Peyer's patch (tissue), 4 donors: ENCODE measurements at regions not wholly inside any gene's neighbourhood (a gene's known extent, or its start where the extent isn't known, plus 50 kb on each side); places are given as distances from the start of the nearest gene placed in this dataset.

Experiments
- POLR2A ChIP-seq, 2 donors: fragments of 450-650 bp; IDR thresholded peaks; one replicate each; pipeline ENCODE4 v1.5.1; 2017; ENCODE audit warnings: antibody characterized with exemption in 2 of 2, mild to moderate bottlenecking in 2 of 2, moderate library complexity in 2 of 2
- TF ChIP-seq, protein P1 (sequence below), 6 experiments: fragments of 450-650 bp in 4 of 6; fragments of 200-600 bp in 2 of 6; sonication (generic) in 1 of 6; IDR thresholded peaks; one replicate each; pipeline ENCODE4 v1.5.1; 2017 to 2019; ENCODE audit warnings: antibody characterized with exemption in 6 of 6, mild to moderate bottlenecking in 3 of 6, moderate library complexity in 1 of 6

DNA sequence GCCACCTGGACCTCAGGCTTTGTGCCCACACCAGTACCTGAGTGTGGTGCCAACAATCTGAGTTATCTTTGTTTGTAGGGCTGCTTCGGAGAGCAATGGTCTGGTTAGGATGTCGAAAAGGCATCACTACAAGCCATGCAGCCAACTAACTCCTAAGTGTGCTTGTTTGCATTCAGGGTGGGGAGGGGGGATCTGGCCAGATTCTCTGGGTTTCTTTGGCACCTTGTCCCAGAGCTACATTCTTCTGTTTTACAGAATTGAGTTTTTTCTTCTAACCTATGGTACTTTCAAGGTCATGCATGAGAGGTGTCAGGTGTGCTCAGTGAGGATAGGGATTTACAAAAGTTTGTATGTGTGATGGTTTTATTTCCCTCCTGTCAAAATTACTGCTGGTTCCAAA lies 391.4 kb upstream of the RARB start:
- TF ChIP-seq, protein P1, sequence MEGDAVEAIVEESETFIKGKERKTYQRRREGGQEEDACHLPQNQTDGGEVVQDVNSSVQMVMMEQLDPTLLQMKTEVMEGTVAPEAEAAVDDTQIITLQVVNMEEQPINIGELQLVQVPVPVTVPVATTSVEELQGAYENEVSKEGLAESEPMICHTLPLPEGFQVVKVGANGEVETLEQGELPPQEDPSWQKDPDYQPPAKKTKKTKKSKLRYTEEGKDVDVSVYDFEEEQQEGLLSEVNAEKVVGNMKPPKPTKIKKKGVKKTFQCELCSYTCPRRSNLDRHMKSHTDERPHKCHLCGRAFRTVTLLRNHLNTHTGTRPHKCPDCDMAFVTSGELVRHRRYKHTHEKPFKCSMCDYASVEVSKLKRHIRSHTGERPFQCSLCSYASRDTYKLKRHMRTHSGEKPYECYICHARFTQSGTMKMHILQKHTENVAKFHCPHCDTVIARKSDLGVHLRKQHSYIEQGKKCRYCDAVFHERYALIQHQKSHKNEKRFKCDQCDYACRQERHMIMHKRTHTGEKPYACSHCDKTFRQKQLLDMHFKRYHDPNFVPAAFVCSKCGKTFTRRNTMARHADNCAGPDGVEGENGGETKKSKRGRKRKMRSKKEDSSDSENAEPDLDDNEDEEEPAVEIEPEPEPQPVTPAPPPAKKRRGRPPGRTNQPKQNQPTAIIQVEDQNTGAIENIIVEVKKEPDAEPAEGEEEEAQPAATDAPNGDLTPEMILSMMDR (IDR thresholded peaks at IDR 0.05) = no peak
- TF ChIP-seq POLR2A (IDR thresholded peaks at IDR 0.05) = no peak
